Natural killer cell treated with Interleukin-12 subunit alpha and Interleukin-12 subunit beta and Interleukin-15 and Interleukin-18, amount 100 ng/mL, for 72 hours (primary cell): ENCODE measurements at regions not wholly inside any gene's neighbourhood (a gene's known extent, or its start where the extent isn't known, plus 50 kb on each side); places are given as distances from the start of the nearest gene placed in this dataset.

Experiments used
- ATAC-seq, 2 donors: fragments of 150-1000 bp; cut with Tn5 transposase in 1 of 2; sonication (Bioruptor Pico), chemical (Tn5 transposase) in 1 of 2; 2 replicates each; pipeline ENCODE4 v1.10.0; 2021
- DNase-seq: peaks from one replicate; pipeline ENCODE4 v3.0.0; 2022; ENCODE audit warnings: low spot score
- H3K27ac Mint-ChIP-seq, 2 donors: 1 replicate in 1 of 2; 2 replicates in 1 of 2; pipeline ENCODE4 v1.8.0; 2022; ENCODE audit warnings: mixed read lengths in 2 of 2, mild to moderate bottlenecking in 1 of 2, moderate library complexity in 1 of 2
- H3K27me3 Mint-ChIP-seq, 2 donors: 1 replicate in 1 of 2; 2 replicates in 1 of 2; pipeline ENCODE4 v1.8.0; 2022; ENCODE audit warnings: mixed read lengths in 2 of 2
- H3K36me3 Mint-ChIP-seq: one replicate; pipeline ENCODE4 v1.8.0; 2022; ENCODE audit warnings: mixed read lengths
- H3K4me1 Mint-ChIP-seq, 2 donors: 1 replicate in 1 of 2; 2 replicates in 1 of 2; pipeline ENCODE4 v1.8.0; 2022; ENCODE audit warnings: low read depth in 2 of 2, mixed read lengths in 2 of 2, mild to moderate bottlenecking in 1 of 2
- H3K4me3 Mint-ChIP-seq: one replicate; pipeline ENCODE4 v1.8.0; 2022; ENCODE audit warnings: mixed read lengths
- H3K9me3 Mint-ChIP-seq: 2 replicates; pipeline ENCODE4 v1.8.0; 2022; ENCODE audit warnings: mixed read lengths

DNA sequence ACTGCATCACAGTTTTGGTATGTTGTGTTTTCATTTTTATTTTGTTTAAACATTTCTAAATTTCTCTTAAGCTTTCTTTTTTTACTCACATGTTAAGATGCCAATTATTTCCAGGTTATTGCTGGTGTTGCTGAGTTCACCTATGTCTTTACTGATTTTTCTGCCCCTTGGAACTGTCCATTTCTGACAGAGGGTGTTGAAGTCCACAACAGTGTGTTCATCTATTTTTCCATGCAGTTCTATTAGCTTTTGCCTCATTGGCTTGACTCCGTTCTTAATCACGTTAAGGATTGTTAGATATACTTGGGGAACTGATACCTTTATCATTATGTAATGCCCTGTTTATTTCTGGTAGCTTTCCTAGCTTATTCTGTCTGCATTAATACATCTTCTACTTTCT, 158.0 kb upstream of the TCERG1L start:
- Mint-ChIP-seq H3K4me3 (no peak overlapping the region), H3K27ac (no peak overlapping the region)
- DNase-seq, result no peak

GRCh38 chr10:131473645-131474044, 162.1 kb upstream of the TCERG1L start:
- Mint-ChIP-seq H3K4me3 (no peak overlapping the region), H3K27ac (no peak overlapping the region), H3K4me1 (no peaks in the 10 kb centered on the region), H3K9me3 (no peaks in the 10 kb centered on the region), H3K36me3 (no peaks in the 10 kb centered on the region), H3K27me3 (peaks cover 10 to 27% of the 10 kb centered on the region in 2 donors)
- ATAC-seq, result no peak
- DNase-seq, result no peak

More for the DNA sequence above, 158.0 kb upstream of the TCERG1L start:
- H3K27me3 Mint-ChIP-seq, result peaks cover 18 to 43% of the 10 kb centered on the region in 2 donors
- H3K4me1 Mint-ChIP-seq, result no peaks in the 10 kb centered on the region
- ATAC-seq, result no peak
- H3K36me3 Mint-ChIP-seq, result no peaks in the 10 kb centered on the region
- H3K9me3 Mint-ChIP-seq, result no peaks in the 10 kb centered on the region

DNA sequence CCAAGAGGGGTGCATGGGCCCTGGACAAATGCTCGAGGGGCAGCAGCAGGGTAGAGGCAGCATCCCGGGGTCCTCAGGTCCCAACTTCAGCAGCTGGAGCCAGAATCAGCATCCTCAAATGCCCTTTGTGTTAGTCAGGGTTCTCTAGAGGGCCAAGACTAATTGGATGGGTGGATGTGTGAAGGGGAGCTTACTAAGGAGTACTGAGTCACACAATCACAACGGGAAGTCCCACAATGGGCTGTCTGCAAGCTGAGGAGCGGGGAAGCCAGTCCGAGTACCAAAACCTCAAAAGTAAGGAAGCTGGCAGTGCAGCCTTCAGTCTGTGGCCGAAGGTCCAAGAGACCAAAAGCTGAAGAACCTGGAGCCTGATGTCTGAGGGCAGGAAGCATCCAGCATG, 162.9 kb upstream of the TCERG1L start:
- H3K4me1 Mint-ChIP-seq, result no peaks in the 10 kb centered on the region
- no peak overlapping the region for H3K4me3 Mint-ChIP-seq

GRCh38 chr10:131475043-131475442, 163.5 kb upstream of the TCERG1L start:
- no peaks in the 10 kb centered on the region for H3K36me3 Mint-ChIP-seq
- no peak overlapping the region for H3K27ac Mint-ChIP-seq
- peaks cover 6 to 16% of the 10 kb centered on the region in 2 donors for H3K27me3 Mint-ChIP-seq
- H3K4me1 Mint-ChIP-seq, result no peaks in the 10 kb centered on the region
- no peak for ATAC-seq
- DNase-seq, result no peak
- H3K9me3 Mint-ChIP-seq, result no peaks in the 10 kb centered on the region
- no peak overlapping the region for H3K4me3 Mint-ChIP-seq

More for the DNA sequence above, 162.9 kb upstream of the TCERG1L start:
- Mint-ChIP-seq H3K27ac (no peak overlapping the region), H3K27me3 (peaks cover 6 to 21% of the 10 kb centered on the region in 2 donors), H3K9me3 (no peaks in the 10 kb centered on the region), H3K36me3 (no peaks in the 10 kb centered on the region)
- ATAC-seq, result no peak
- no peak for DNase-seq

DNA sequence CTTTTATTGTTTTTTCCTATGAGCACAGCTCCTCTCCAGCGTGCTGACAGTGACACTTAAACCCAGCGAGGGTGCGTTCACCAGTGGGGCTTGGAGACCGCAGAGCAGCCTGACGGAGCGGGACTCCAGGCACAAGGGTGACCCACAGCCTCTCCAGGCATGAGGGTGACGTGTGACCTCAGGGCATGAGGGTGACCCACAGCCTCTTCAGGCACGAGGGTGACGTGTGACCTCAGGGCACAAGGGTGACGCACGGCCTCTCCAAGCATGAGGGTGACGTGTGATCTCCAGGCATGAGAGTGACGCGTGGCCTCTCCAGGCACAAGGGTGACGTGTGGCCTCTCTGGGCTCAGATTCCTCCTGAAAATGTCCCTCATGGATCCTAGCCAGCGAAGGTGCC, 164.3 kb upstream of the TCERG1L start:
- Mint-ChIP-seq H3K4me1 (no peaks in the 10 kb centered on the region), H3K27me3 (peaks cover 9 to 17% of the 10 kb centered on the region in 2 donors), H3K36me3 (no peaks in the 10 kb centered on the region), H3K27ac (no peak overlapping the region), H3K4me3 (no peak overlapping the region), H3K9me3 (no peaks in the 10 kb centered on the region)
- DNase-seq, result no peak
- no peak for ATAC-seq

DNA sequence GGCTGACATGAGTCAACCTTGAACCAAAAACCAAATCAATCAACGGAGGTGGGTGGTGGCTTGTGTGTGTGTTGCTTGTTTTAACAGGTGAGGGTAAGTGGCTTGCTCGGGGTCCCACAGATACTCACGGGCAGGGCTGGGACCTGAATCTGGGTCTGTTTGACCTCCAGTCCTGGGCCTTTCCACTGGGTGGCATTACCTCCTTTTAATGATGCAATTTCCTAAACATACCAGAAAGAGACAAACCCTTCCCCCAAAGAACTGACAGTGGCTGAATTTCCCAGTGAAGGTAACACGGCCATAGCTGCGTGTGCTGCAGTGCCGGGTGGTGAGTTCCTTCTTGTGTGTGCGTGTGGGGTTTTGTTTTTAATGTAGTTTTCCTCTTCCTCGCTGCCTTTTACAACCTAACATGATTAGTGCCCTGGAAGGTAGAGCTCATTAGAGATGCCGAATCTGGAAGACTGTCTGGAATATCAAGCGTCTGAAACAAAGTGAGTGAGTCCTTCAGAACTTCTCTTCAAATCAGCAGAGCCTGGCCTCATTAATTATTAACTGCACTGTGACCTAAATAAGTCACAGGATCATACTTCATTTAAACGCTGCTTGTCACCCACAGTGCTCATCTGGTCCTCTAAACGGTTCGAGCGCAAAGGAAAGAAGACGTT, 166.1 kb upstream of the TCERG1L start:
- H3K27me3 Mint-ChIP-seq, result peaks cover 6 to 12% of the 10 kb centered on the region in 2 donors
- peaks cover 3% of the 10 kb centered on the region for H3K9me3 Mint-ChIP-seq
- no peaks in the 10 kb centered on the region for H3K4me1 Mint-ChIP-seq
- no peaks in the 10 kb centered on the region for H3K36me3 Mint-ChIP-seq
- ATAC-seq, result no peak
- no peak for DNase-seq
- H3K4me3 Mint-ChIP-seq, result no peak overlapping the region
- no peak overlapping the region for H3K27ac Mint-ChIP-seq

GRCh38 chr10:131478377-131478989, 167.0 kb upstream of the TCERG1L start:
- H3K27me3 Mint-ChIP-seq, result peaks cover 6 to 21% of the 10 kb centered on the region in 2 donors
- DNase-seq (no peak), ATAC-seq (no peak)
- H3K36me3 Mint-ChIP-seq, result no peaks in the 10 kb centered on the region
- H3K27ac Mint-ChIP-seq, result no peak overlapping the region
- H3K4me3 Mint-ChIP-seq, result no peak overlapping the region
- H3K9me3 Mint-ChIP-seq, result peaks cover 10% of the 10 kb centered on the region
- H3K4me1 Mint-ChIP-seq, result no peaks in the 10 kb centered on the region

GRCh38 chr10:131480066-131480465, 168.5 kb upstream of the TCERG1L start:
- peaks cover 15% of the 10 kb centered on the region for H3K9me3 Mint-ChIP-seq
- no peak for DNase-seq

GRCh38 chr10:131480861-131481260, 169.3 kb upstream of the TCERG1L start:
- Mint-ChIP-seq H3K36me3 (no peaks in the 10 kb centered on the region), H3K9me3 (peaks cover 15% of the 10 kb centered on the region), H3K27ac (no peak overlapping the region), H3K4me3 (no peak overlapping the region), H3K4me1 (no peaks in the 10 kb centered on the region), H3K27me3 (peaks cover 6 to 28% of the 10 kb centered on the region in 2 donors)
- DNase-seq, result no peak
- ATAC-seq, result no peak

More at GRCh38 chr10:131480066-131480465, 168.5 kb upstream of the TCERG1L start:
- Mint-ChIP-seq H3K27ac (no peak overlapping the region), H3K36me3 (no peaks in the 10 kb centered on the region), H3K27me3 (peaks cover 6 to 28% of the 10 kb centered on the region in 2 donors), H3K4me1 (no peaks in the 10 kb centered on the region), H3K4me3 (no peak overlapping the region)
- ATAC-seq, result no peak

GRCh38 chr10:131485732-131486131, 174.2 kb upstream of the TCERG1L start:
- Mint-ChIP-seq H3K27ac (no peak overlapping the region), H3K36me3 (no peaks in the 10 kb centered on the region), H3K27me3 (peaks cover 6 to 23% of the 10 kb centered on the region in 2 donors), H3K4me3 (no peak overlapping the region), H3K9me3 (peaks cover 18% of the 10 kb centered on the region), H3K4me1 (no peaks in the 10 kb centered on the region)
- ATAC-seq (no peak), DNase-seq (no peak)

GRCh38 chr10:131487822-131488221, 176.3 kb upstream of the TCERG1L start:
- H3K4me3 Mint-ChIP-seq, result no peak overlapping the region
- peaks cover 3 to 14% of the 10 kb centered on the region in 2 donors for H3K27me3 Mint-ChIP-seq
- H3K4me1 Mint-ChIP-seq, result no peaks in the 10 kb centered on the region

DNA sequence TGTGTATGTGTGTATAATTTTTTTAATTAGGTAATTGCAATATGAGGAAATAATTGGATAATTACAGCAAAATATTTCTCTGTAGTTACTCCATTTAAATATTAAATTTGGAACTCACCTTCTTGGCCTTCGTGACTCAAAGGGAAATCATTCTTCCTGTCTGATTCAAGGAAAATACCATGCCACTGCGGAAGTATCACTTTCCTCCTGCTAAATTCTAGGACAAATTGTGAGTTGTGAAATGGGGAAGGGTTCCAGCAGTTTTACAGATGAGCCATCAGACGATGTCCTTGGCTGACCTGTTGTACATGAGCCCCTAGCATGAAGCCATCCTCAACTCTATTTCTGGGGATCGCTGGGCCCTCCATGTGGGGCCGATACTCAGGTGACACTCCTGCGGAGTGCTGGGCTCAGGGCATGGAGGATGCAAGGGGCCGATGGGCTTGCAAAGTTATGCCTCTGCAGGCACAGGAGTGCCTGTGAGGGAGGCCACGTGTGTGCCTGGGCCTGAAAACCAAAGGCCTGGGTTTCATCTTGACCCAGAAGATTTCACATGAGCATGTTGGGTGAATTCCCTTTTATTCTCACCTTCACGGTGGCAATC, 179.6 kb upstream of the TCERG1L start:
- no peaks in the 10 kb centered on the region for H3K4me1 Mint-ChIP-seq
- no peak for ATAC-seq
- no peak overlapping the region for H3K27ac Mint-ChIP-seq
- no peak overlapping the region for H3K4me3 Mint-ChIP-seq
- peaks cover 0 to 3% of the 10 kb centered on the region in 2 donors for H3K27me3 Mint-ChIP-seq
- no peaks in the 10 kb centered on the region for H3K36me3 Mint-ChIP-seq
- no peak for DNase-seq
- peaks cover 3% of the 10 kb centered on the region for H3K9me3 Mint-ChIP-seq

More at GRCh38 chr10:131487822-131488221, 176.3 kb upstream of the TCERG1L start:
- DNase-seq (no peak), ATAC-seq (no peak)
- H3K36me3 Mint-ChIP-seq, result no peaks in the 10 kb centered on the region
- H3K27ac Mint-ChIP-seq, result no peak overlapping the region
- H3K9me3 Mint-ChIP-seq, result peaks cover 15% of the 10 kb centered on the region

GRCh38 chr10:131492211-131492857, 180.8 kb upstream of the TCERG1L start:
- DNase-seq, result no peak
- H3K36me3 Mint-ChIP-seq, result no peaks in the 10 kb centered on the region
- no peak for ATAC-seq
- H3K4me3 Mint-ChIP-seq, result no peak overlapping the region
- no peaks in the 10 kb centered on the region for H3K4me1 Mint-ChIP-seq
- no peak overlapping the region for H3K27ac Mint-ChIP-seq
- H3K9me3 Mint-ChIP-seq, result no peaks in the 10 kb centered on the region
- peaks cover 0 to 3% of the 10 kb centered on the region in 2 donors for H3K27me3 Mint-ChIP-seq

- Mint-ChIP-seq H3K9me3 (no peaks in the 10 kb centered on the region), H3K36me3 (no peaks in the 10 kb centered on the region), H3K4me3 (no peak overlapping the region), H3K27ac (no peak overlapping the region), H3K4me1 (no peaks in the 10 kb centered on the region), H3K27me3 (peaks cover 5 to 10% of the 10 kb centered on the region in 2 donors)
- ATAC-seq (no peak), DNase-seq (no peak)
Measured at GRCh38 chr10:131493432-131493831, 181.9 kb upstream of the TCERG1L start.
